GM23338 (cell line): ENCODE measurements at regions not wholly inside any gene's neighbourhood (a gene's known extent, or its start where the extent isn't known, plus 50 kb on each side); places are given as distances from the start of the nearest gene placed in this dataset.

Source experiments
- ATAC-seq: fragments of 200-7000 bp; cut with Tn5 transposase; 3 replicates; pipeline ENCODE4 v1.9.1; 2020
- DNase-seq: peaks from one replicate; pipeline ENCODE4 v3.0.0-alpha.2; 2015; ENCODE audit warnings: low spot score
- H2AFZ ChIP-seq: fragments of 200-600 bp; sonication (generic); 2 replicates; pipeline ENCODE4 v1.8.0; 2016; ENCODE audit warnings: antibody characterized with exemption, mild to moderate bottlenecking, moderate library complexity
- H3F3A ChIP-seq: fragments of 200-600 bp; sonication (generic); replicated peaks from 2 replicates; pipeline ENCODE4 v1.8.0; 2017; ENCODE audit warnings: antibody characterized with exemption, mixed run types, low read depth
- H3K27ac ChIP-seq: fragments of 200-600 bp; sonication (generic); 2 replicates; pipeline ENCODE4 v1.6.1; 2016; ENCODE audit warnings: low read depth
- H3K27me3 ChIP-seq: fragments of 200-600 bp; sonication (generic); 2 replicates; pipeline ENCODE4 v1.8.0; 2016; ENCODE audit warnings: mild to moderate bottlenecking, mixed run types, moderate library complexity; ENCODE audit not compliant: insufficient read depth
- H3K36me3 ChIP-seq: fragments of 200-600 bp; sonication (generic); 2 replicates; pipeline ENCODE4 v1.8.0; 2016; ENCODE audit warnings: mild to moderate bottlenecking; ENCODE audit not compliant: insufficient read depth
- H3K4me1 ChIP-seq: fragments of 200-600 bp; sonication (generic); 2 replicates; pipeline ENCODE4 v1.8.0; 2016; ENCODE audit warnings: mild to moderate bottlenecking, moderate library complexity; ENCODE audit not compliant: insufficient read depth
- H3K4me2 ChIP-seq: fragments of 200-600 bp; sonication (generic); 2 replicates; pipeline ENCODE4 v1.7.1; 2017; ENCODE audit warnings: mixed run types
- H3K4me3 ChIP-seq: fragments of 200-600 bp; sonication (generic); 2 replicates; pipeline ENCODE4 v1.6.1; 2016; ENCODE audit warnings: mixed run types
- H3K79me2 ChIP-seq: fragments of 200-600 bp; sonication (generic); replicated peaks from 2 replicates; pipeline ENCODE4 v1.8.0; 2017; ENCODE audit warnings: mild to moderate bottlenecking; ENCODE audit not compliant: insufficient read depth
- H3K9me2 ChIP-seq: fragments of 200-600 bp; sonication (generic); 2 replicates; pipeline ENCODE4 v1.8.0; 2017; ENCODE audit not compliant: insufficient read depth
- H4K20me1 ChIP-seq: fragments of 200-600 bp; sonication (generic); replicated peaks from 2 replicates; pipeline ENCODE4 v1.8.0; 2017; ENCODE audit warnings: mild to moderate bottlenecking; ENCODE audit not compliant: insufficient read depth
- H3K27ac Mint-ChIP-seq: 2 replicates; pipeline ENCODE4 v1.8.0; 2020; ENCODE audit warnings: inconsistent platforms, mild to moderate bottlenecking, moderate library complexity, mixed read lengths
- H3K27me3 Mint-ChIP-seq: 3 replicates; pipeline ENCODE4 v1.8.0; 2022; ENCODE audit warnings: low read depth, mild to moderate bottlenecking, moderate library complexity, mixed read lengths, inconsistent platforms; ENCODE audit not compliant: insufficient read depth, poor library complexity
- H3K36me3 Mint-ChIP-seq: 3 replicates; pipeline ENCODE4 v1.8.0; 2021; ENCODE audit warnings: low read depth, mild to moderate bottlenecking, inconsistent platforms, moderate library complexity, mixed read lengths
- H3K4me1 Mint-ChIP-seq: 3 replicates; pipeline ENCODE4 v1.8.0; 2020; ENCODE audit warnings: mild to moderate bottlenecking, inconsistent platforms, mixed read lengths
- H3K4me3 Mint-ChIP-seq: 3 replicates; pipeline ENCODE4 v1.8.0; 2021; ENCODE audit warnings: moderate library complexity, mild to moderate bottlenecking, inconsistent platforms, mixed read lengths
- H3K9me3 Mint-ChIP-seq: 3 replicates; pipeline ENCODE4 v1.8.0; 2020; ENCODE audit warnings: moderate library complexity, mild to moderate bottlenecking, inconsistent platforms, mixed read lengths
- CREB1 ChIP-seq: fragments of 250-450 bp; sonication (Bioruptor Pico); IDR thresholded peaks from 2 replicates; pipeline ENCODE4 v1.5.0; 2020; ENCODE audit warnings: low read depth, mild to moderate bottlenecking, moderate library complexity
- EZH2 ChIP-seq: fragments of 200-600 bp; sonication (generic); IDR thresholded peaks from one replicate; pipeline ENCODE4 v1.8.0; 2017; ENCODE audit warnings: antibody characterized with exemption, mild to moderate bottlenecking, low read depth; ENCODE audit not compliant: unreplicated experiment
- EZH2phosphoT487 ChIP-seq: fragments of 200-600 bp; sonication (generic); IDR thresholded peaks from one replicate; pipeline ENCODE4 v1.8.1; 2018; ENCODE audit warnings: antibody characterized with exemption; ENCODE audit not compliant: unreplicated experiment
- JUNB ChIP-seq: IDR thresholded peaks from one replicate; pipeline ENCODE4 v1.6.1; 2016; ENCODE audit warnings: antibody characterized with exemption; ENCODE audit not compliant: unreplicated experiment
- NANOG ChIP-seq: IDR thresholded peaks from 2 replicates; pipeline ENCODE4 v1.6.1; 2016; ENCODE audit warnings: antibody characterized with exemption, borderline replicate concordance
- POLR2AphosphoS5 ChIP-seq: IDR thresholded peaks from 2 replicates; pipeline ENCODE4 v1.6.1; 2016; ENCODE audit warnings: antibody characterized with exemption, low read depth
- STAT1 ChIP-seq: IDR thresholded peaks from one replicate; pipeline ENCODE4 v1.6.1; 2016; ENCODE audit warnings: antibody characterized with exemption; ENCODE audit not compliant: unreplicated experiment
- ZNF114 ChIP-seq: fragments of 250-450 bp; sonication (Bioruptor Pico); IDR thresholded peaks from 2 replicates; pipeline ENCODE4 v1.5.0; 2020; ENCODE audit warnings: mild to moderate bottlenecking, moderate library complexity
- ZNF331 ChIP-seq: fragments of 250-450 bp; sonication (Bioruptor Pico); IDR thresholded peaks from 2 replicates; pipeline ENCODE4 v1.5.0; 2020; ENCODE audit warnings: low read depth, mild to moderate bottlenecking, moderate library complexity
- TF ChIP-seq, protein P1 (sequence below), 2 experiments: fragments of 200-600 bp in 1 of 2; sonication (generic) in 1 of 2; conservative IDR thresholded peaks; 2 replicates each; pipeline versions ENCODE4 v1.5.1 to v1.6.1; 2016 to 2017; ENCODE audit warnings: antibody characterized with exemption in 2 of 2, low read depth in 2 of 2, mild to moderate bottlenecking in 2 of 2, moderate library complexity in 1 of 2
- TF ChIP-seq, protein P2 (sequence below): IDR thresholded peaks from 2 replicates; pipeline ENCODE4 v1.6.1; 2016; ENCODE audit warnings: antibody characterized with exemption
- TF ChIP-seq, protein P3 (sequence below): fragments of 250-450 bp; sonication (Bioruptor Pico); IDR thresholded peaks from 2 replicates; pipeline ENCODE4 v1.5.0; 2020; ENCODE audit warnings: mild to moderate bottlenecking, moderate library complexity
- TF ChIP-seq, protein P4 (sequence below): IDR thresholded peaks from one replicate; pipeline ENCODE4 v1.6.1; 2018; ENCODE audit warnings: antibody characterized with exemption; ENCODE audit not compliant: unreplicated experiment

DNA sequence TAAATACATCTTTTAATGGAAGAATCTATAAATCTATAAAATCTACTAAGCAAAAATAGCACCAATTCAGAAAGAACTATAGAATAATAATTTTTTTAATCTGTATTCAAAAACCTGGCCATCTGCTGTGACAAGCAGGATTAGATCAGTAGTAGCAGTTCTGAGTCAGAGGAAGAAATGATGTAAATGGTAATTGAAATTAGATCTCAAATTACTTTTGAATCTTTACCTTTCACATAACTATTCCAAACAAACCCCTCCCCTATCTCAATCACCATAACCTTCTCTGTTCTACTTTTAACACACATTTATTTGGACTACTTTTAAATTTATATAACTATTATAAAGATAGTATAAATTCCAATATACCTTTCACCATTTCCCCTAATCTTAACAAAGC lies 727.8 kb upstream of the FAM174A start:
- Histone ChIP-seq H3K4me2 (no peak overlapping the region), H3K36me3 (no peaks in the 10 kb centered on the region), H3K9me2 (no peaks in the 10 kb centered on the region), H3K27me3 (no peaks in the 10 kb centered on the region), H3K4me1 (no peaks in the 10 kb centered on the region), H2AFZ (no peak overlapping the region), H3K79me2 (no peaks in the 10 kb centered on the region), H3K4me3 (no peak overlapping the region), H4K20me1 (no peaks in the 10 kb centered on the region), H3F3A (no peaks in the 10 kb centered on the region), H3K27ac (no peak overlapping the region)
- Mint-ChIP-seq H3K36me3 (no peaks in the 10 kb centered on the region), H3K4me1 (no peaks in the 10 kb centered on the region), H3K27ac (no peak overlapping the region), H3K4me3 (no peak overlapping the region), H3K9me3 (no peaks in the 10 kb centered on the region), H3K27me3 (no peaks in the 10 kb centered on the region)
- DNase-seq (no peak), ATAC-seq (no peak)
- TF ChIP-seq EZH2 (no peak), NANOG (no peak), CREB1 (no peak), ZNF331 (CRISPR knock-in tag) (no peak), ZNF114 (CRISPR knock-in tag) (no peak), STAT1 (no peak), EZH2phosphoT487 (no peak), JUNB (no peak), POLR2AphosphoS5 (no peak)
- TF ChIP-seq, protein P1, sequence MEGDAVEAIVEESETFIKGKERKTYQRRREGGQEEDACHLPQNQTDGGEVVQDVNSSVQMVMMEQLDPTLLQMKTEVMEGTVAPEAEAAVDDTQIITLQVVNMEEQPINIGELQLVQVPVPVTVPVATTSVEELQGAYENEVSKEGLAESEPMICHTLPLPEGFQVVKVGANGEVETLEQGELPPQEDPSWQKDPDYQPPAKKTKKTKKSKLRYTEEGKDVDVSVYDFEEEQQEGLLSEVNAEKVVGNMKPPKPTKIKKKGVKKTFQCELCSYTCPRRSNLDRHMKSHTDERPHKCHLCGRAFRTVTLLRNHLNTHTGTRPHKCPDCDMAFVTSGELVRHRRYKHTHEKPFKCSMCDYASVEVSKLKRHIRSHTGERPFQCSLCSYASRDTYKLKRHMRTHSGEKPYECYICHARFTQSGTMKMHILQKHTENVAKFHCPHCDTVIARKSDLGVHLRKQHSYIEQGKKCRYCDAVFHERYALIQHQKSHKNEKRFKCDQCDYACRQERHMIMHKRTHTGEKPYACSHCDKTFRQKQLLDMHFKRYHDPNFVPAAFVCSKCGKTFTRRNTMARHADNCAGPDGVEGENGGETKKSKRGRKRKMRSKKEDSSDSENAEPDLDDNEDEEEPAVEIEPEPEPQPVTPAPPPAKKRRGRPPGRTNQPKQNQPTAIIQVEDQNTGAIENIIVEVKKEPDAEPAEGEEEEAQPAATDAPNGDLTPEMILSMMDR (conservative IDR thresholded peaks at IDR 0.05; ENCODE audit: low read depth in 2 of 2) = no peak
- TF ChIP-seq, protein P2, sequence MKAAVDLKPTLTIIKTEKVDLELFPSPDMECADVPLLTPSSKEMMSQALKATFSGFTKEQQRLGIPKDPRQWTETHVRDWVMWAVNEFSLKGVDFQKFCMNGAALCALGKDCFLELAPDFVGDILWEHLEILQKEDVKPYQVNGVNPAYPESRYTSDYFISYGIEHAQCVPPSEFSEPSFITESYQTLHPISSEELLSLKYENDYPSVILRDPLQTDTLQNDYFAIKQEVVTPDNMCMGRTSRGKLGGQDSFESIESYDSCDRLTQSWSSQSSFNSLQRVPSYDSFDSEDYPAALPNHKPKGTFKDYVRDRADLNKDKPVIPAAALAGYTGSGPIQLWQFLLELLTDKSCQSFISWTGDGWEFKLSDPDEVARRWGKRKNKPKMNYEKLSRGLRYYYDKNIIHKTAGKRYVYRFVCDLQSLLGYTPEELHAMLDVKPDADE = no peak
- TF ChIP-seq, protein P3, sequence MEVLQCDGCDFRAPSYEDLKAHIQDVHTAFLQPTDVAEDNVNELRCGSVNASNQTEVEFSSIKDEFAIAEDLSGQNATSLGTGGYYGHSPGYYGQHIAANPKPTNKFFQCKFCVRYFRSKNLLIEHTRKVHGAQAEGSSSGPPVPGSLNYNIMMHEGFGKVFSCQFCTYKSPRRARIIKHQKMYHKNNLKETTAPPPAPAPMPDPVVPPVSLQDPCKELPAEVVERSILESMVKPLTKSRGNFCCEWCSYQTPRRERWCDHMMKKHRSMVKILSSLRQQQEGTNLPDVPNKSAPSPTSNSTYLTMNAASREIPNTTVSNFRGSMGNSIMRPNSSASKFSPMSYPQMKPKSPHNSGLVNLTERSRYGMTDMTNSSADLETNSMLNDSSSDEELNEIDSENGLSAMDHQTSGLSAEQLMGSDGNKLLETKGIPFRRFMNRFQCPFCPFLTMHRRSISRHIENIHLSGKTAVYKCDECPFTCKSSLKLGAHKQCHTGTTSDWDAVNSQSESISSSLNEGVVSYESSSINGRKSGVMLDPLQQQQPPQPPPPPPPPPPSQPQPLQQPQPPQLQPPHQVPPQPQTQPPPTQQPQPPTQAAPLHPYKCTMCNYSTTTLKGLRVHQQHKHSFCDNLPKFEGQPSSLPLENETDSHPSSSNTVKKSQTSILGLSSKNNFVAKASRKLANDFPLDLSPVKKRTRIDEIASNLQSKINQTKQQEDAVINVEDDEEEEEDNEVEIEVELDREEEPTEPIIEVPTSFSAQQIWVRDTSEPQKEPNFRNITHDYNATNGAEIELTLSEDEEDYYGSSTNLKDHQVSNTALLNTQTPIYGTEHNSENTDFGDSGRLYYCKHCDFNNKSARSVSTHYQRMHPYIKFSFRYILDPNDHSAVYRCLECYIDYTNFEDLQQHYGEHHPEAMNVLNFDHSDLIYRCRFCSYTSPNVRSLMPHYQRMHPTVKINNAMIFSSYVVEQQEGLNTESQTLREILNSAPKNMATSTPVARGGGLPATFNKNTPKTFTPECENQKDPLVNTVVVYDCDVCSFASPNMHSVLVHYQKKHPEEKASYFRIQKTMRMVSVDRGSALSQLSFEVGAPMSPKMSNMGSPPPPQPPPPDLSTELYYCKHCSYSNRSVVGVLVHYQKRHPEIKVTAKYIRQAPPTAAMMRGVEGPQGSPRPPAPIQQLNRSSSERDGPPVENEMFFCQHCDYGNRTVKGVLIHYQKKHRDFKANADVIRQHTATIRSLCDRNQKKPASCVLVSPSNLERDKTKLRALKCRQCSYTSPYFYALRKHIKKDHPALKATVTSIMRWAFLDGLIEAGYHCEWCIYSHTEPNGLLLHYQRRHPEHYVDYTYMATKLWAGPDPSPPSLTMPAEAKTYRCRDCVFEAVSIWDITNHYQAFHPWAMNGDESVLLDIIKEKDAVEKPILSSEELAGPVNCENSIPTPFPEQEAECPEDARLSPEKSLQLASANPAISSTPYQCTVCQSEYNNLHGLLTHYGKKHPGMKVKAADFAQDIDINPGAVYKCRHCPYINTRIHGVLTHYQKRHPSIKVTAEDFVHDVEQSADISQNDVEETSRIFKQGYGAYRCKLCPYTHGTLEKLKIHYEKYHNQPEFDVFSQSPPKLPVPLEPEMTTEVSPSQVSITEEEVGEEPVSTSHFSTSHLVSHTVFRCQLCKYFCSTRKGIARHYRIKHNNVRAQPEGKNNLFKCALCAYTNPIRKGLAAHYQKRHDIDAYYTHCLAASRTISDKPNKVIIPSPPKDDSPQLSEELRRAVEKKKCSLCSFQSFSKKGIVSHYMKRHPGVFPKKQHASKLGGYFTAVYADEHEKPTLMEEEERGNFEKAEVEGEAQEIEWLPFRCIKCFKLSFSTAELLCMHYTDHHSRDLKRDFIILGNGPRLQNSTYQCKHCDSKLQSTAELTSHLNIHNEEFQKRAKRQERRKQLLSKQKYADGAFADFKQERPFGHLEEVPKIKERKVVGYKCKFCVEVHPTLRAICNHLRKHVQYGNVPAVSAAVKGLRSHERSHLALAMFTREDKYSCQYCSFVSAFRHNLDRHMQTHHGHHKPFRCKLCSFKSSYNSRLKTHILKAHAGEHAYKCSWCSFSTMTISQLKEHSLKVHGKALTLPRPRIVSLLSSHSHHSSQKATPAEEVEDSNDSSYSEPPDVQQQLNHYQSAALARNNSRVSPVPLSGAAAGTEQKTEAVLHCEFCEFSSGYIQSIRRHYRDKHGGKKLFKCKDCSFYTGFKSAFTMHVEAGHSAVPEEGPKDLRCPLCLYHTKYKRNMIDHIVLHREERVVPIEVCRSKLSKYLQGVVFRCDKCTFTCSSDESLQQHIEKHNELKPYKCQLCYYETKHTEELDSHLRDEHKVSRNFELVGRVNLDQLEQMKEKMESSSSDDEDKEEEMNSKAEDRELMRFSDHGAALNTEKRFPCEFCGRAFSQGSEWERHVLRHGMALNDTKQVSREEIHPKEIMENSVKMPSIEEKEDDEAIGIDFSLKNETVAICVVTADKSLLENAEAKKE = no peak
- TF ChIP-seq, protein P4, sequence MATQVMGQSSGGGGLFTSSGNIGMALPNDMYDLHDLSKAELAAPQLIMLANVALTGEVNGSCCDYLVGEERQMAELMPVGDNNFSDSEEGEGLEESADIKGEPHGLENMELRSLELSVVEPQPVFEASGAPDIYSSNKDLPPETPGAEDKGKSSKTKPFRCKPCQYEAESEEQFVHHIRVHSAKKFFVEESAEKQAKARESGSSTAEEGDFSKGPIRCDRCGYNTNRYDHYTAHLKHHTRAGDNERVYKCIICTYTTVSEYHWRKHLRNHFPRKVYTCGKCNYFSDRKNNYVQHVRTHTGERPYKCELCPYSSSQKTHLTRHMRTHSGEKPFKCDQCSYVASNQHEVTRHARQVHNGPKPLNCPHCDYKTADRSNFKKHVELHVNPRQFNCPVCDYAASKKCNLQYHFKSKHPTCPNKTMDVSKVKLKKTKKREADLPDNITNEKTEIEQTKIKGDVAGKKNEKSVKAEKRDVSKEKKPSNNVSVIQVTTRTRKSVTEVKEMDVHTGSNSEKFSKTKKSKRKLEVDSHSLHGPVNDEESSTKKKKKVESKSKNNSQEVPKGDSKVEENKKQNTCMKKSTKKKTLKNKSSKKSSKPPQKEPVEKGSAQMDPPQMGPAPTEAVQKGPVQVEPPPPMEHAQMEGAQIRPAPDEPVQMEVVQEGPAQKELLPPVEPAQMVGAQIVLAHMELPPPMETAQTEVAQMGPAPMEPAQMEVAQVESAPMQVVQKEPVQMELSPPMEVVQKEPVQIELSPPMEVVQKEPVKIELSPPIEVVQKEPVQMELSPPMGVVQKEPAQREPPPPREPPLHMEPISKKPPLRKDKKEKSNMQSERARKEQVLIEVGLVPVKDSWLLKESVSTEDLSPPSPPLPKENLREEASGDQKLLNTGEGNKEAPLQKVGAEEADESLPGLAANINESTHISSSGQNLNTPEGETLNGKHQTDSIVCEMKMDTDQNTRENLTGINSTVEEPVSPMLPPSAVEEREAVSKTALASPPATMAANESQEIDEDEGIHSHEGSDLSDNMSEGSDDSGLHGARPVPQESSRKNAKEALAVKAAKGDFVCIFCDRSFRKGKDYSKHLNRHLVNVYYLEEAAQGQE = no peak
